CD4-positive, alpha-beta T cell (primary cell): ENCODE measurements at regions not wholly inside any gene's neighbourhood (a gene's known extent, or its start where the extent isn't known, plus 50 kb on each side); places are given as distances from the start of the nearest gene placed in this dataset.

Experiments
- ATAC-seq: fragments of 200-7000 bp; cut with Tn5 transposase; one replicate; pipeline ENCODE4 v1.10.0; 2022; ENCODE audit warnings: mild to moderate bottlenecking; ENCODE audit not compliant: poor library complexity
- CTCF ChIA-PET: fragments of 350-600 bp; sonication (Branson Sonifier 250); formaldehyde crosslinking; loops from one replicate; lab custom pipeline; 2021; ENCODE audit warnings: antibody characterized with exemption, inconsistent platforms; lab: Charles Lee
- POLR2A ChIA-PET: fragments of 350-600 bp; sonication (Branson Sonifier 250); formaldehyde crosslinking; loops from one replicate; lab custom pipeline; 2021; ENCODE audit warnings: antibody characterized with exemption, inconsistent platforms; lab: Charles Lee
- DNase-seq, 14 experiments: peaks; one replicate each; pipeline ENCODE4 v3.0.0-alpha.2; 2013 to 2020; ENCODE audit warnings: mixed read lengths in 2 of 14
- H3K27ac ChIP-seq, 2 donors: one replicate each; pipeline versions ENCODE4 v1.5.1 to v1.7.0; 2013; ENCODE audit warnings: low read length in 2 of 2, low read depth in 1 of 2, mild to moderate bottlenecking in 1 of 2
- H3K27me3 ChIP-seq, 2 experiments: 1 replicate in 1 of 2; 2 replicates in 1 of 2; pipeline versions ENCODE4 v1.6.1 to v1.7.0; 2013; ENCODE audit warnings: low read length in 2 of 2, control low read depth in 1 of 2, mild to moderate bottlenecking in 1 of 2, moderate library complexity in 1 of 2; ENCODE audit not compliant: insufficient read depth in 2 of 2, control insufficient read depth in 1 of 2
- H3K36me3 ChIP-seq: one replicate; pipeline ENCODE4 v1.6.1; 2013; ENCODE audit warnings: low read length, control low read depth; ENCODE audit not compliant: insufficient read depth
- H3K4me1 ChIP-seq: one replicate; pipeline ENCODE4 v1.6.1; 2013; ENCODE audit warnings: low read length, control low read depth; ENCODE audit not compliant: insufficient read depth
- H3K4me3 ChIP-seq: one replicate; pipeline ENCODE4 v1.5.1; 2013; ENCODE audit warnings: mild to moderate bottlenecking, low read length, moderate library complexity
- H3K9me3 ChIP-seq, 2 experiments: 1 replicate in 1 of 2; 2 replicates in 1 of 2; pipeline versions ENCODE4 v1.6.1 to v1.7.0; 2013; ENCODE audit warnings: low read length in 2 of 2, mild to moderate bottlenecking in 2 of 2, control low read depth in 1 of 2, moderate library complexity in 1 of 2; ENCODE audit not compliant: control insufficient read depth in 1 of 2, insufficient read depth in 1 of 2
- H3K27ac Mint-ChIP-seq: one replicate; pipeline ENCODE4 v1.8.0; 2020; ENCODE audit warnings: mixed read lengths
- H3K27me3 Mint-ChIP-seq: one replicate; pipeline ENCODE4 v1.8.0; 2021; ENCODE audit warnings: mixed read lengths
- H3K36me3 Mint-ChIP-seq: one replicate; pipeline ENCODE4 v1.8.0; 2021; ENCODE audit warnings: low read depth, mixed read lengths
- H3K4me1 Mint-ChIP-seq: one replicate; pipeline ENCODE4 v1.8.0; 2021; ENCODE audit warnings: low read depth, mixed read lengths
- H3K4me3 Mint-ChIP-seq: one replicate; pipeline ENCODE4 v1.8.0; 2020; ENCODE audit warnings: mild to moderate bottlenecking, mixed read lengths
- H3K9me3 Mint-ChIP-seq: one replicate; pipeline ENCODE4 v1.8.0; 2020; ENCODE audit warnings: mixed read lengths
- CTCF ChIP-seq: fragments of 200-600 bp; IDR thresholded peaks from one replicate; pipeline ENCODE4 v1.8.0; 2022; ENCODE audit warnings: antibody characterized with exemption, mild to moderate bottlenecking
- intact Hi-C, 2 experiments: fragments of 100-400 bp; cut with DNase I in 1 of 2; cut with micrococcal nuclease in 1 of 2; formaldehyde crosslinking; loops; one replicate each; pipeline versions ENCODE4 v1.15.1 to v1.9.0; 2023 to 2025; cut with DNase I, micrococcal nuclease

GRCh38 chr21:31543191-31543590 lies 116.3 kb upstream of the SOD1 start:
- Mint-ChIP-seq H3K27me3 (no peaks in the 10 kb centered on the region), H3K4me3 (no peak overlapping the region), H3K9me3 (no peaks in the 10 kb centered on the region), H3K27ac (no peak overlapping the region), H3K4me1 (no peaks in the 10 kb centered on the region), H3K36me3 (no peaks in the 10 kb centered on the region)
- ATAC-seq, result no peak
- H3K4me3 ChIP-seq, result no peak overlapping the region
- no peaks in the 10 kb centered on the region for H3K36me3 ChIP-seq
- H3K4me1 ChIP-seq, result no peaks in the 10 kb centered on the region
- DNase-seq, result no peak
- no peaks in the 10 kb centered on the region for H3K9me3 ChIP-seq
- H3K27me3 ChIP-seq, result no peaks in the 10 kb centered on the region
- intact Hi-C loops, result no loop called here
- no peak for TF ChIP-seq CTCF
- no peak overlapping the region for H3K27ac ChIP-seq
- ChIA-PET POLR2A (no interaction called here), CTCF (interaction anchor here (1.1 kb wide), 1 partner anchor 38 kb away, joined by 3 read pairs; no protein-coding TSS in a partner anchor)

GRCh38 chr21:31538816-31539215 lies 120.7 kb upstream of the SOD1 start:
- Histone ChIP-seq H3K4me1 (no peaks in the 10 kb centered on the region), H3K27me3 (no peaks in the 10 kb centered on the region), H3K9me3 (no peaks in the 10 kb centered on the region), H3K27ac (no peak overlapping the region), H3K4me3 (no peak overlapping the region), H3K36me3 (no peaks in the 10 kb centered on the region)
- Mint-ChIP-seq H3K4me3 (no peak overlapping the region), H3K27ac (no peak overlapping the region), H3K27me3 (no peaks in the 10 kb centered on the region), H3K9me3 (no peaks in the 10 kb centered on the region), H3K36me3 (no peaks in the 10 kb centered on the region), H3K4me1 (no peaks in the 10 kb centered on the region)
- no peak for TF ChIP-seq CTCF
- ChIA-PET POLR2A (no interaction called here), CTCF (no interaction called here)
- DNase-seq, result no peak
- no peak for ATAC-seq
- intact Hi-C loops, result no loop called here

- ATAC-seq (no peak), DNase-seq (peak in 1 of 14 experiments; percentile 24)
- Mint-ChIP-seq H3K4me3 (no peak overlapping the region), H3K27me3 (no peaks in the 10 kb centered on the region), H3K4me1 (no peaks in the 10 kb centered on the region), H3K36me3 (no peaks in the 10 kb centered on the region), H3K27ac (no peak overlapping the region), H3K9me3 (no peaks in the 10 kb centered on the region)
- H3K36me3 ChIP-seq, result no peaks in the 10 kb centered on the region
- no peaks in the 10 kb centered on the region for H3K9me3 ChIP-seq
- POLR2A ChIA-PET, result no interaction called here
- intact Hi-C loops, result no loop called here
- TF ChIP-seq CTCF, result no peak
- no peaks in the 10 kb centered on the region for H3K4me1 ChIP-seq
- H3K27me3 ChIP-seq, result no peaks in the 10 kb centered on the region
- no peak overlapping the region for H3K27ac ChIP-seq
- CTCF ChIA-PET, result no interaction called here
- no peak overlapping the region for H3K4me3 ChIP-seq
These were observed 121.5 kb upstream of the SOD1 start for GRCh38 chr21:31537872-31538576.
